HG02678 (cell line): ENCODE measurements at regions not wholly inside any gene's neighbourhood (a gene's known extent, or its start where the extent isn't known, plus 50 kb on each side); places are given as distances from the start of the nearest gene placed in this dataset.

Source experiments
- ATAC-seq: cut with Tn5 transposase; IDR thresholded peaks from one replicate; pipeline ENCODE4 v1.9.1; 2021; ENCODE audit warnings: mild to moderate bottlenecking, moderate library complexity; ENCODE audit not compliant: unreplicated experiment

GRCh38 chr6:95071464-95071863 is 505.9 kb upstream of the MANEA start:
- no peak for ATAC-seq

- ATAC-seq, result no peak
Observed at GRCh38 chr6:95078457-95078856, 498.9 kb upstream of the MANEA start.

- ATAC-seq, result no peak
Observed at GRCh38 chr6:95081231-95081630, 496.1 kb upstream of the MANEA start.

GRCh38 chr6:95081949-95082348 is 495.4 kb upstream of the MANEA start:
- ATAC-seq, result no peak

- ATAC-seq, result no peak
Observed at GRCh38 chr6:95083506-95083905, 493.8 kb upstream of the MANEA start.

- ATAC-seq, result no peak
Observed at GRCh38 chr6:95084867-95085266, 492.5 kb upstream of the MANEA start.

- no peak for ATAC-seq
Observed at GRCh38 chr6:95087394-95088097, 489.8 kb upstream of the MANEA start.

- ATAC-seq, result peak; percentile 86
Observed at GRCh38 chr6:95091823-95092436, 485.4 kb upstream of the MANEA start.

- no peak for ATAC-seq
Observed at GRCh38 chr6:95093154-95093553, 484.2 kb upstream of the MANEA start.

GRCh38 chr6:95094751-95095663 is 482.3 kb upstream of the MANEA start:
- no peak for ATAC-seq

- ATAC-seq, result no peak
Observed at GRCh38 chr6:95095855-95096254, 481.5 kb upstream of the MANEA start.

- no peak for ATAC-seq
Observed at GRCh38 chr6:95099410-95099809, 477.9 kb upstream of the MANEA start.

GRCh38 chr6:95109212-95109611 is 468.1 kb upstream of the MANEA start:
- no peak for ATAC-seq

- no peak for ATAC-seq
Observed at GRCh38 chr6:95110767-95111166, 466.6 kb upstream of the MANEA start.

GRCh38 chr6:95117236-95117635 is 460.1 kb upstream of the MANEA start:
- no peak for ATAC-seq

- no peak for ATAC-seq
Observed at GRCh38 chr6:95119927-95120326, 457.4 kb upstream of the MANEA start.

GRCh38 chr6:95120984-95121383 is 456.4 kb upstream of the MANEA start:
- ATAC-seq, result no peak

- no peak for ATAC-seq
Observed at GRCh38 chr6:95127261-95127660, 450.1 kb upstream of the MANEA start.

GRCh38 chr6:95128439-95128838 is 448.9 kb upstream of the MANEA start:
- ATAC-seq, result no peak

- no peak for ATAC-seq
Observed at GRCh38 chr6:95128947-95129346, 448.4 kb upstream of the MANEA start.

GRCh38 chr6:95133578-95133977 is 443.8 kb upstream of the MANEA start:
- ATAC-seq, result no peak

GRCh38 chr6:95135182-95135581 is 442.2 kb upstream of the MANEA start:
- no peak for ATAC-seq
